PC-3 (cell line): ENCODE measurements at regions not wholly inside any gene's neighbourhood (a gene's known extent, or its start where the extent isn't known, plus 50 kb on each side); places are given as distances from the start of the nearest gene placed in this dataset.

Experiments used
- ATAC-seq: fragments of 200-7000 bp; cut with Tn5 transposase; 2 replicates; pipeline ENCODE4 v1.9.1; 2020; ENCODE audit warnings: mild to moderate bottlenecking, moderate library complexity
- BruUV-seq: library from RNA; stranded (reverse); fragments of 400-500 nt; replicated peaks from 2 replicates; lab custom pipeline; 2021; lab: Mats Ljungman, UMichigan
- CTCF ChIA-PET: fragments of 300-600 bp; sonication (Branson Sonifier 250); formaldehyde crosslinking; loops from one replicate; lab custom pipeline; 2022; ENCODE audit warnings: antibody characterized with exemption; lab: Charles Lee
- POLR2A ChIA-PET: fragments of 300-600 bp; sonication (Branson Sonifier 250); formaldehyde crosslinking; loops from one replicate; lab custom pipeline; 2022; ENCODE audit warnings: antibody characterized with exemption; ENCODE audit not compliant: unreplicated experiment; lab: Charles Lee
- DNase-seq: peaks from one replicate; pipeline ENCODE4 v3.0.0-alpha.2; 2015
- H2AFZ ChIP-seq: fragments of 300-600 bp; sonication (generic); 2 replicates; pipeline ENCODE4 v1.6.0; 2016; ENCODE audit warnings: antibody characterized with exemption, low read length
- H3F3A ChIP-seq: fragments of 300-600 bp; sonication (generic); one replicate; pipeline ENCODE4 v1.6.0; 2017; ENCODE audit warnings: antibody characterized with exemption, low read length, control low read depth, mild to moderate bottlenecking; ENCODE audit not compliant: unreplicated experiment
- H3K27ac ChIP-seq: fragments of 300-600 bp; sonication (generic); 2 replicates; pipeline ENCODE4 v1.5.1; 2016; ENCODE audit warnings: mild to moderate bottlenecking, low read length
- H3K27me3 ChIP-seq: fragments of 300-600 bp; sonication (generic); 2 replicates; pipeline ENCODE4 v1.6.1; 2016; ENCODE audit warnings: low read length, mixed read lengths
- H3K36me3 ChIP-seq: fragments of 300-600 bp; sonication (generic); 2 replicates; pipeline ENCODE4 v1.6.1; 2016; ENCODE audit warnings: low read depth, mixed run types, low read length, mixed read lengths
- H3K4me1 ChIP-seq: fragments of 300-600 bp; sonication (generic); 2 replicates; pipeline ENCODE4 v1.5.1; 2016; ENCODE audit warnings: low read length; ENCODE audit not compliant: insufficient read depth
- H3K4me2 ChIP-seq: fragments of 300-600 bp; sonication (generic); 2 replicates; pipeline ENCODE4 v1.6.0; 2016; ENCODE audit warnings: low read length
- H3K4me3 ChIP-seq: fragments of 300-600 bp; sonication (generic); 2 replicates; pipeline ENCODE4 v1.5.1; 2016; ENCODE audit warnings: mild to moderate bottlenecking, low read length, mixed read lengths
- H3K79me2 ChIP-seq: fragments of 300-600 bp; sonication (generic); 2 replicates; pipeline ENCODE4 v1.6.1; 2017; ENCODE audit warnings: low read length, mixed read lengths
- H3K9ac ChIP-seq: fragments of 300-600 bp; sonication (generic); 2 replicates; pipeline ENCODE4 v1.6.0; 2016; ENCODE audit warnings: mild to moderate bottlenecking, low read length
- H3K9me2 ChIP-seq: fragments of 300-600 bp; sonication (generic); replicated peaks from 2 replicates; pipeline ENCODE4 v1.6.1; 2016; ENCODE audit warnings: mixed run types, low read length, mixed read lengths
- H3K9me3 ChIP-seq: fragments of 300-600 bp; sonication (generic); 2 replicates; pipeline ENCODE4 v1.6.1; 2016; ENCODE audit warnings: low read length, mixed read lengths
- H4K20me1 ChIP-seq: fragments of 300-600 bp; sonication (generic); 2 replicates; pipeline ENCODE4 v1.6.1; 2016; ENCODE audit warnings: low read length, mixed read lengths
- EZH2 ChIP-seq: fragments of 300-600 bp; sonication (generic); IDR thresholded peaks from one replicate; pipeline ENCODE4 v1.6.1; 2017; ENCODE audit warnings: antibody characterized with exemption, mild to moderate bottlenecking, low read length; ENCODE audit not compliant: unreplicated experiment
- EZH2phosphoT487 ChIP-seq: fragments of 300-600 bp; sonication (generic); IDR thresholded peaks from 2 replicates; pipeline ENCODE4 v1.6.1; 2018; ENCODE audit warnings: mild to moderate bottlenecking, antibody characterized with exemption, low read length, borderline replicate concordance
- intact Hi-C: fragments of 100-400 bp; cut with micrococcal nuclease; formaldehyde crosslinking; loops from 2 replicates; pipeline ENCODE4 v1.9.0; 2023
- TF ChIP-seq, protein P1 (sequence below): fragments of 300-600 bp; sonication (generic); conservative IDR thresholded peaks from 2 replicates; pipeline ENCODE4 v1.5.1; 2017; ENCODE audit warnings: antibody characterized with exemption, low read depth, mild to moderate bottlenecking, low read length

DNA sequence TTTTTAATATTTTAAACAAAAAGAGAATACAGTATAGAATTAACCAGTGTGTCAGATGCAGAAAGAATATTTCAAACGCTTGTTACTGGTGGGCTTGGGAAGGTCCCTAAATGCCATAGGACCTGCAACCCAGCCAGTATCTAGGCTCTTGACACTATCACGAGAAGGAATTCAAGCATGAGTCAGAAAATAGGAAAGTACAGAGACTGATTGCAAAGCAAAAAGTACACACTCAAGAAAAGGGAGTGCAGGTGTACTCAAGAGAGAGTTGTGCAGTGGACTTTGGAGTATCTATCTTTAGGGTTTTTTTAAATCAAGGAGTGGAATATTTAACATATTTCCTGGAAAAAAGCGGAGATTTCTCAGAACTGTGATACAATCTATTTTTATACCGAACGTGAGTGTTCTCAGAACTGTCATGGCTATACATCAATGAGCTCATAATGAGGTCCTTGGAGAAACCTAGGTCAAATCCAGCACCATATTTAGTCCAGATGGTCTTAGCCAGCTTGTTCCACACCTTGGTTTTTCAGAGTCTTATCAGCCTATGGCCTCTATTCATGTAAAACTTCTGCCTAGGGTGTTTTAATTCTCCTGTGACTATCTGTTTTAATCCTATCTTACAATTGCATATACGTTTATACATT is 291.8 kb upstream of the FAT4 start:
- H3K4me1 ChIP-seq: no peaks in the 10 kb centered on the region
- H2AFZ ChIP-seq: no peak overlapping the region
- H3K9ac ChIP-seq: no peak overlapping the region
- H3K9me2 ChIP-seq: no peaks in the 10 kb centered on the region
- no peak overlapping the region for H3K4me3 ChIP-seq
- ChIA-PET CTCF (no interaction called here), POLR2A (no interaction called here)
- no peaks in the 10 kb centered on the region for H3K27me3 ChIP-seq
- H3K79me2 ChIP-seq: no peaks in the 10 kb centered on the region
- no peak overlapping the region for H3K27ac ChIP-seq
- no peak overlapping the region for H3K4me2 ChIP-seq
- no TSS peak for BruUV-seq
- intact Hi-C loops: no loop called here
- ATAC-seq (no peak), DNase-seq (no peak)
- TF ChIP-seq EZH2: no peak
- TF ChIP-seq EZH2phosphoT487: no peak
- TF ChIP-seq, protein P1, sequence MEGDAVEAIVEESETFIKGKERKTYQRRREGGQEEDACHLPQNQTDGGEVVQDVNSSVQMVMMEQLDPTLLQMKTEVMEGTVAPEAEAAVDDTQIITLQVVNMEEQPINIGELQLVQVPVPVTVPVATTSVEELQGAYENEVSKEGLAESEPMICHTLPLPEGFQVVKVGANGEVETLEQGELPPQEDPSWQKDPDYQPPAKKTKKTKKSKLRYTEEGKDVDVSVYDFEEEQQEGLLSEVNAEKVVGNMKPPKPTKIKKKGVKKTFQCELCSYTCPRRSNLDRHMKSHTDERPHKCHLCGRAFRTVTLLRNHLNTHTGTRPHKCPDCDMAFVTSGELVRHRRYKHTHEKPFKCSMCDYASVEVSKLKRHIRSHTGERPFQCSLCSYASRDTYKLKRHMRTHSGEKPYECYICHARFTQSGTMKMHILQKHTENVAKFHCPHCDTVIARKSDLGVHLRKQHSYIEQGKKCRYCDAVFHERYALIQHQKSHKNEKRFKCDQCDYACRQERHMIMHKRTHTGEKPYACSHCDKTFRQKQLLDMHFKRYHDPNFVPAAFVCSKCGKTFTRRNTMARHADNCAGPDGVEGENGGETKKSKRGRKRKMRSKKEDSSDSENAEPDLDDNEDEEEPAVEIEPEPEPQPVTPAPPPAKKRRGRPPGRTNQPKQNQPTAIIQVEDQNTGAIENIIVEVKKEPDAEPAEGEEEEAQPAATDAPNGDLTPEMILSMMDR: no peak
- H3F3A ChIP-seq: no peaks in the 10 kb centered on the region
- 0 out of 2 replicates have a peak, but pooled peaks cover 8% of the 10 kb centered on the region for H3K9me3 ChIP-seq
- no peaks in the 10 kb centered on the region for H3K36me3 ChIP-seq
- H4K20me1 ChIP-seq: no peaks in the 10 kb centered on the region

DNA sequence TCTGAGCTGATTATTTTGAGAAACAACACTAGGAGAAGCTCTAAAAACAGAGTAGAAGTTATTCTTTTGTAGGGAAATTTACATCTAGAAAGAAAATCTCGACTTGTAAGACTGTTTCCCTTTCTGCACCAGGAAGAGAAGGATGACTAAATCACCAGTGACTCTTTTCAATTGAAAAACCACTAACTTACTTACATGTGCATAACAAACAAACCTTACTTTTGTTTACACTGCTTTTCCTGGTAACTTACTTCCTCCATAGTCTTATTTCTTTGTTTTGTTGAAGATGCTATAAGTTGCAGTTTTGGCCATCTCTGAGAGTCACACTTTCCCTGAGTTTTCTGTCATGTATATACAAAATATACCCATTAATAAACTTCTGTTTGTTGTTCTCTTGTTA is 293.6 kb upstream of the FAT4 start:
- no peaks in the 10 kb centered on the region for H3K4me1 ChIP-seq
- no peaks in the 10 kb centered on the region for H4K20me1 ChIP-seq
- ChIA-PET CTCF (no interaction called here), POLR2A (no interaction called here)
- TF ChIP-seq, protein P1: no peak
- TF ChIP-seq EZH2phosphoT487 (no peak), EZH2 (no peak)
- no peaks in the 10 kb centered on the region for H3K9me2 ChIP-seq
- H3K4me2 ChIP-seq: no peak overlapping the region
- H3K9ac ChIP-seq: no peak overlapping the region
- peak; percentile 2 for DNase-seq
- H3K36me3 ChIP-seq: no peaks in the 10 kb centered on the region
- no peaks in the 10 kb centered on the region for H3K27me3 ChIP-seq
- no peaks in the 10 kb centered on the region for H3F3A ChIP-seq
- H3K27ac ChIP-seq: no peak overlapping the region
- H3K79me2 ChIP-seq: no peaks in the 10 kb centered on the region
- BruUV-seq: no TSS peak
- H3K4me3 ChIP-seq: no peak overlapping the region
- H2AFZ ChIP-seq: no peak overlapping the region
- no peak for ATAC-seq
- intact Hi-C loops: no loop called here
- H3K9me3 ChIP-seq: 0 out of 2 replicates have a peak, but pooled peaks cover 8% of the 10 kb centered on the region
